HG03139 (cell line): ENCODE measurements at regions not wholly inside any gene's neighbourhood (a gene's known extent, or its start where the extent isn't known, plus 50 kb on each side); places are given as distances from the start of the nearest gene placed in this dataset.

Experiments used
- ATAC-seq: cut with Tn5 transposase; IDR thresholded peaks from one replicate; pipeline ENCODE4 v1.9.1; 2021; ENCODE audit not compliant: unreplicated experiment

- ATAC-seq = no peak
Measured at GRCh38 chr9:87319656-87320055, 178.0 kb upstream of the DAPK1 start.

- ATAC-seq = no peak
Measured at GRCh38 chr9:87320146-87320884, 177.4 kb upstream of the DAPK1 start.

GRCh38 chr9:87322840-87323635, 174.6 kb upstream of the DAPK1 start:
- no peak for ATAC-seq

- no peak for ATAC-seq
Measured at GRCh38 chr9:87323928-87324327, 173.7 kb upstream of the DAPK1 start.

GRCh38 chr9:87324613-87325194, 173.0 kb upstream of the DAPK1 start:
- no peak for ATAC-seq

GRCh38 chr9:87327575-87328125, 170.0 kb upstream of the DAPK1 start:
- no peak for ATAC-seq

- no peak for ATAC-seq
Measured at GRCh38 chr9:87333802-87334201, 163.9 kb upstream of the DAPK1 start.

GRCh38 chr9:87334366-87334765, 163.3 kb upstream of the DAPK1 start:
- no peak for ATAC-seq

GRCh38 chr9:87336407-87336806, 161.3 kb upstream of the DAPK1 start:
- no peak for ATAC-seq

GRCh38 chr9:87336914-87337333, 160.7 kb upstream of the DAPK1 start:
- ATAC-seq = no peak

GRCh38 chr9:87337335-87338087, 160.2 kb upstream of the DAPK1 start:
- ATAC-seq = no peak

GRCh38 chr9:87338088-87338989, 159.3 kb upstream of the DAPK1 start:
- ATAC-seq = no peak

- ATAC-seq = no peak
Measured at GRCh38 chr9:87340391-87340790, 157.3 kb upstream of the DAPK1 start.

GRCh38 chr9:87342743-87343142, 154.9 kb upstream of the DAPK1 start:
- no peak for ATAC-seq

- no peak for ATAC-seq
Measured at GRCh38 chr9:87343816-87344430, 153.7 kb upstream of the DAPK1 start.

GRCh38 chr9:87346061-87346665, 151.5 kb upstream of the DAPK1 start:
- ATAC-seq = no peak

GRCh38 chr9:87350915-87351314, 146.8 kb upstream of the DAPK1 start:
- no peak for ATAC-seq

- ATAC-seq = no peak
Measured at GRCh38 chr9:87353301-87353700, 144.4 kb upstream of the DAPK1 start.

GRCh38 chr9:87354147-87354546, 143.5 kb upstream of the DAPK1 start:
- no peak for ATAC-seq
